Endothelial cell of umbilical vein (primary cell): ENCODE measurements at regions not wholly inside any gene's neighbourhood (a gene's known extent, or its start where the extent isn't known, plus 50 kb on each side); places are given as distances from the start of the nearest gene placed in this dataset.

ENCODE experiments used
- BruUV-seq: library from RNA; stranded (reverse); fragments of 400-500 nt; replicated peaks from 2 replicates; lab custom pipeline; 2021; lab: Mats Ljungman, UMichigan
- CTCF ChIA-PET: fragments of 300-600, 350-600 bp; sonication (Branson Sonifier 250); formaldehyde crosslinking; loops from one replicate; lab custom pipeline; 2021; ENCODE audit warnings: antibody characterized with exemption, inconsistent platforms; lab: Charles Lee
- POLR2A ChIA-PET: fragments of 300-600, 350-600 bp; sonication (Branson Sonifier 250); formaldehyde crosslinking; loops from one replicate; lab custom pipeline; 2021; ENCODE audit warnings: antibody characterized with exemption, inconsistent platforms; lab: Charles Lee
- DNase-seq: peaks from one replicate; pipeline ENCODE4 v3.0.0-alpha.2; 2011; ENCODE audit warnings: low read depth, low spot score
- FAIRE-seq: peaks from 2 replicates; lab custom pipeline; 2011; peaks lifted over from hg19 to GRCh38; lab: Jason Lieb, UNC
- H2AFZ ChIP-seq: 2 replicates; pipeline ENCODE4 v1.6.0; 2012; ENCODE audit warnings: low read depth, low read length, control low read depth, inconsistent platforms
- H3K27ac ChIP-seq: 2 replicates; pipeline ENCODE4 v1.5.1; 2011; ENCODE audit warnings: low read depth, mild to moderate bottlenecking, control low read depth, low read length, moderate library complexity; ENCODE audit not compliant: insufficient read depth
- H3K27me3 ChIP-seq, 2 experiments: 2 replicates each; pipeline versions ENCODE4 v1.6.0 to v1.6.1; 2011; ENCODE audit warnings: low read length in 2 of 2, mixed read lengths in 1 of 2; ENCODE audit not compliant: control insufficient read depth in 2 of 2, insufficient read depth in 2 of 2
- H3K36me3 ChIP-seq, 2 experiments: 2 replicates in 1 of 2; 3 replicates in 1 of 2; pipeline ENCODE4 v1.5.1; 2011; ENCODE audit warnings: low read length in 2 of 2, mild to moderate bottlenecking in 1 of 2, moderate library complexity in 1 of 2; ENCODE audit not compliant: control insufficient read depth in 2 of 2, insufficient read depth in 2 of 2; ENCODE audit errors: extremely low read depth in 1 of 2
- H3K4me1 ChIP-seq: 3 replicates; pipeline ENCODE4 v1.5.1; 2011; ENCODE audit warnings: mild to moderate bottlenecking, low read length; ENCODE audit not compliant: control insufficient read depth, insufficient read depth; ENCODE audit errors: extremely low read depth
- H3K4me2 ChIP-seq: 2 replicates; pipeline ENCODE4 v1.6.1; 2011; ENCODE audit warnings: low read length, control low read depth, mixed read lengths; ENCODE audit not compliant: insufficient read depth
- H3K4me3 ChIP-seq, 3 experiments: fragments of 200-600 bp in 1 of 3; sonication (generic), shearing (Covaris generic) in 1 of 3; replicated peaks in 1 of 3; 2 replicates each; pipeline ENCODE4 v1.5.1; 2011 to 2016; ENCODE audit warnings: control low read depth in 3 of 3, low read length in 3 of 3, mild to moderate bottlenecking in 2 of 3, inconsistent platforms in 1 of 3, low read depth in 1 of 3, moderate library complexity in 1 of 3; ENCODE audit not compliant: insufficient read depth in 1 of 3
- H3K79me2 ChIP-seq: 2 replicates; pipeline ENCODE4 v1.6.0; 2012; ENCODE audit warnings: low read length, inconsistent platforms; ENCODE audit not compliant: control insufficient read depth, insufficient read depth
- H3K9ac ChIP-seq: replicated peaks from 2 replicates; pipeline ENCODE3; 2011; ENCODE audit warnings: low read length, control low read depth; ENCODE audit not compliant: insufficient read depth; ENCODE audit errors: extremely low read depth
- H3K9me1 ChIP-seq: replicated peaks from 3 replicates; pipeline ENCODE4 v1.6.0; 2011; ENCODE audit warnings: mild to moderate bottlenecking, low read length; ENCODE audit not compliant: control insufficient read depth, insufficient read depth; ENCODE audit errors: extremely low read depth
- H3K9me3 ChIP-seq: replicated peaks from 2 replicates; pipeline ENCODE4 v1.5.1; 2012; ENCODE audit warnings: low read length, inconsistent platforms; ENCODE audit not compliant: control insufficient read depth, insufficient read depth
- H4K20me1 ChIP-seq: replicated peaks from 2 replicates; pipeline ENCODE3; 2011; ENCODE audit warnings: mild to moderate bottlenecking, low read length; ENCODE audit not compliant: control insufficient read depth, insufficient read depth; ENCODE audit errors: extremely low read depth
- EZH2 ChIP-seq: IDR thresholded peaks from 2 replicates; pipeline ENCODE4 v1.6.1; 2012; ENCODE audit warnings: borderline replicate concordance, low read depth, mild to moderate bottlenecking, moderate library complexity, low read length, inconsistent platforms; ENCODE audit not compliant: severe bottlenecking
- FOS ChIP-seq: IDR thresholded peaks from 2 replicates; pipeline ENCODE4 v1.6.1; 2011; ENCODE audit warnings: mild to moderate bottlenecking, low read length, moderate library complexity, borderline replicate concordance; ENCODE audit not compliant: insufficient read depth
- GATA2 ChIP-seq: IDR thresholded peaks from 2 replicates; pipeline ENCODE4 v1.7.0; 2011; ENCODE audit warnings: low read depth, mild to moderate bottlenecking, moderate library complexity, mixed read lengths, low read length; ENCODE audit not compliant: insufficient read length, insufficient read depth
- JUN ChIP-seq: IDR thresholded peaks from 2 replicates; pipeline ENCODE4 v1.6.1; 2011; ENCODE audit warnings: borderline replicate concordance, low read depth; ENCODE audit not compliant: insufficient read length, insufficient read depth
- MYC ChIP-seq: IDR thresholded peaks from one replicate; pipeline ENCODE4 v1.6.1; 2011; ENCODE audit warnings: mild to moderate bottlenecking, low read depth, low read length
- POLR2A ChIP-seq: IDR thresholded peaks from 2 replicates; pipeline ENCODE4 v1.6.1; 2012; ENCODE audit warnings: low read depth, mild to moderate bottlenecking, control low read depth, low read length
- POLR2AphosphoS5 ChIP-seq: IDR thresholded peaks from 2 replicates; pipeline ENCODE4 v1.6.1; 2012; ENCODE audit warnings: low read depth, mild to moderate bottlenecking, control low read depth, low read length, moderate library complexity; ENCODE audit not compliant: insufficient read depth
- dilution Hi-C: fragments of 300-500 bp; cut with MboI; formaldehyde crosslinking; loops from one replicate; pipeline ENCODE4 v1.15.0; 2019; ENCODE audit warnings: low sequenced_read_pairs; ENCODE audit not compliant: extremely low pct_ligation_motif_present
- intact Hi-C: fragments of 100-400 bp; cut with micrococcal nuclease; formaldehyde crosslinking; loops from one replicate; pipeline ENCODE4 v1.10.0; 2022
- TF ChIP-seq, protein P1 (sequence below): IDR thresholded peaks from 2 replicates; pipeline ENCODE4 v1.6.1; 2011; ENCODE audit not compliant: insufficient read depth, insufficient read length
- TF ChIP-seq, protein P2 (sequence below), 2 donors: IDR thresholded peaks; 1 replicate in 1 of 2; 2 replicates in 1 of 2; pipeline ENCODE4 v1.5.1; 2011; ENCODE audit warnings: low read length in 2 of 2, mild to moderate bottlenecking in 2 of 2, moderate library complexity in 2 of 2, control low read depth in 1 of 2, inconsistent platforms in 1 of 2, low read depth in 1 of 2; ENCODE audit not compliant: insufficient read depth in 1 of 2; ENCODE audit errors: extremely low read depth in 1 of 2

GRCh38 chr16:66116163-66117002 is 250.1 kb upstream of the CDH5 start:
- DNase-seq (no peak), FAIRE-seq (no peak)
- TF ChIP-seq, protein P1, sequence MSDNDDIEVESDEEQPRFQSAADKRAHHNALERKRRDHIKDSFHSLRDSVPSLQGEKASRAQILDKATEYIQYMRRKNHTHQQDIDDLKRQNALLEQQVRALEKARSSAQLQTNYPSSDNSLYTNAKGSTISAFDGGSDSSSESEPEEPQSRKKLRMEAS: no peak
- TF ChIP-seq, protein P2, sequence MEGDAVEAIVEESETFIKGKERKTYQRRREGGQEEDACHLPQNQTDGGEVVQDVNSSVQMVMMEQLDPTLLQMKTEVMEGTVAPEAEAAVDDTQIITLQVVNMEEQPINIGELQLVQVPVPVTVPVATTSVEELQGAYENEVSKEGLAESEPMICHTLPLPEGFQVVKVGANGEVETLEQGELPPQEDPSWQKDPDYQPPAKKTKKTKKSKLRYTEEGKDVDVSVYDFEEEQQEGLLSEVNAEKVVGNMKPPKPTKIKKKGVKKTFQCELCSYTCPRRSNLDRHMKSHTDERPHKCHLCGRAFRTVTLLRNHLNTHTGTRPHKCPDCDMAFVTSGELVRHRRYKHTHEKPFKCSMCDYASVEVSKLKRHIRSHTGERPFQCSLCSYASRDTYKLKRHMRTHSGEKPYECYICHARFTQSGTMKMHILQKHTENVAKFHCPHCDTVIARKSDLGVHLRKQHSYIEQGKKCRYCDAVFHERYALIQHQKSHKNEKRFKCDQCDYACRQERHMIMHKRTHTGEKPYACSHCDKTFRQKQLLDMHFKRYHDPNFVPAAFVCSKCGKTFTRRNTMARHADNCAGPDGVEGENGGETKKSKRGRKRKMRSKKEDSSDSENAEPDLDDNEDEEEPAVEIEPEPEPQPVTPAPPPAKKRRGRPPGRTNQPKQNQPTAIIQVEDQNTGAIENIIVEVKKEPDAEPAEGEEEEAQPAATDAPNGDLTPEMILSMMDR (IDR thresholded peaks at IDR 0.05; ENCODE audit: extremely low read depth in 1 of 2, insufficient read depth in 1 of 2, low read depth in 1 of 2, low read length in 2 of 2): no peak
- no peak for TF ChIP-seq POLR2A
- no peak for TF ChIP-seq GATA2
- no peak for TF ChIP-seq MYC
- no peak for TF ChIP-seq POLR2AphosphoS5
- no peak for TF ChIP-seq EZH2
- no peak for TF ChIP-seq JUN
- TF ChIP-seq FOS: no peak
- H3K4me1 ChIP-seq: no peaks in the 10 kb centered on the region
- CTCF ChIA-PET: no interaction called here
- POLR2A ChIA-PET: no interaction called here
- no peaks in the 10 kb centered on the region for H3K27me3 ChIP-seq
- H3K4me2 ChIP-seq: no peak overlapping the region
- dilution Hi-C loops: no loop called here
- no peaks in the 10 kb centered on the region for H3K9me3 ChIP-seq
- no peaks in the 10 kb centered on the region for H3K79me2 ChIP-seq
- no peak overlapping the region for H3K9ac ChIP-seq
- H3K27ac ChIP-seq: no peak overlapping the region
- H3K9me1 ChIP-seq: no peaks in the 10 kb centered on the region
- no peak overlapping the region for H3K4me3 ChIP-seq
- BruUV-seq: no TSS peak
- no peaks in the 10 kb centered on the region for H3K36me3 ChIP-seq
- H2AFZ ChIP-seq: no peak overlapping the region
- no peaks in the 10 kb centered on the region for H4K20me1 ChIP-seq
- intact Hi-C loops: no loop called here
